Stomach (tissue), 8 donors: ENCODE measurements at regions not wholly inside any gene's neighbourhood (a gene's known extent, or its start where the extent isn't known, plus 50 kb on each side); places are given as distances from the start of the nearest gene placed in this dataset.
"Not testable (repeated sequence)": the region's sequence is repeated elsewhere in the genome, so short reads cannot be mapped to it uniquely, and the experiment has no call there.

ENCODE experiments used
- DNase-seq, 2 donors: peaks; one replicate each; pipeline versions ENCODE4 v3.0.0 to v3.0.0-alpha.2; 2013 to 2019
- H3K27ac ChIP-seq, 5 donors: fragments of 200-600 bp in 4 of 5; sonication (generic) in 4 of 5; one replicate each; pipeline ENCODE4 v1.5.1; 2013 to 2019; ENCODE audit warnings: mild to moderate bottlenecking in 1 of 5, moderate library complexity in 1 of 5
- H3K27me3 ChIP-seq, 3 donors: fragments of 200-600 bp; sonication (generic); one replicate each; pipeline ENCODE4 v1.5.1; 2017 to 2019; ENCODE audit warnings: mixed run types in 1 of 3
- H3K36me3 ChIP-seq, 4 donors: fragments of 200-600 bp; sonication (generic); 1 replicate in 3 of 4; 2 replicates in 1 of 4; pipeline ENCODE4 v1.5.1; 2016 to 2019
- H3K4me1 ChIP-seq, 4 donors: fragments of 200-600 bp; sonication (generic); one replicate each; pipeline ENCODE4 v1.5.1; 2016 to 2019
- H3K4me3 ChIP-seq, 4 donors: fragments of 200-600 bp; sonication (generic) in 3 of 4; one replicate each; pipeline ENCODE4 v1.5.1; 2016 to 2019; ENCODE audit warnings: mild to moderate bottlenecking in 1 of 4
- H3K9me3 ChIP-seq, 4 donors: fragments of 200-600 bp; sonication (generic); one replicate each; pipeline ENCODE4 v1.5.1; 2016 to 2019
- EP300 ChIP-seq: sonication (generic); formaldehyde crosslinking; IDR thresholded peaks from one replicate; pipeline ENCODE4 v1.6.1; 2017; ENCODE audit warnings: antibody characterized with exemption
- POLR2A ChIP-seq, 4 donors: fragments of 450-650 bp; IDR thresholded peaks; one replicate each; pipeline ENCODE4 v1.6.1; 2016; ENCODE audit warnings: antibody characterized with exemption in 4 of 4, control low read depth in 2 of 4, mild to moderate bottlenecking in 1 of 4, moderate library complexity in 1 of 4
- POLR2AphosphoS5 ChIP-seq, 3 donors: sonication (generic); formaldehyde crosslinking; IDR thresholded peaks; one replicate each; pipeline ENCODE4 v1.6.1; 2016; ENCODE audit warnings: antibody characterized with exemption in 3 of 3
- WGBS, 5 donors: extraction: QIAGEN DNeasy Blood & Tissue Kit in 3 of 5; methylation state at CpG; one replicate each; pipeline versions ENCODE4 v1.1.5 to v1.1.7; 2013 to 2018; 5-methylcytosine and 5-hydroxymethylcytosine counted together
- intact Hi-C: fragments of 100-400 bp; cut with DNase I; formaldehyde crosslinking; loops from one replicate; pipeline ENCODE4 v1.15.1; 2023; ENCODE audit warnings: low total_unique reads
- TF ChIP-seq, protein P1 (sequence below), 7 experiments: fragments of 450-650 bp in 4 of 7; fragments of 200-600 bp in 3 of 7; sonication (generic) in 3 of 7; IDR thresholded peaks; one replicate each; pipeline ENCODE4 v1.5.1; 2016 to 2019; ENCODE audit warnings: antibody characterized with exemption in 7 of 7, control low read depth in 2 of 7, mild to moderate bottlenecking in 1 of 7
- donor health status: healthy with polysubstance abuse.
- donor health status: Bipolar disorder and iron deficiency.
- donor health status: healthy.

DNA sequence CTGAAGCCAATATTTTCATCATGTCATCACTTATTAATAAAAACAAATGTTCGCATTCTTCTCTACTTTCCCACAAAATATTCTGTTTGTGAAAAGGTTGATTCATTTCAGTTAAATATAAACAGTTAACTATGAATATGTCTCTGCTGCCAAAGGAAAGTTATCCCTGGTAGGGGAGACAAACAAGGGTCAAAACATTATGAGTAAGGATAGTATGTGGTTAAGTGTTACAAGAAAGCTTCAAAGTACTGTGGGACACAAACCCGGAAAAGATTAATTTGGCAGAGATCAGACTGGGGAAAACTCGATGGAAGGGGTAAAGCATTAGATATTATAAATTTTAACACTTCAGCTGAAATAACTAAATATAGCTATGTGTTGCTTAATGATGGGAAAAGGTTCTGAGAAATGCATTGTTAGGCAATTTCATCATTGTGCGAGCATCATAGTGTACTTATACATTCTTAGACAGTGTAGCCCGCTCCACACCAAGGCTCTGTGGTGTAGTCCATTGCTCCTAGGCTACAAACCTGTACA, 436.5 kb upstream of the TBL1XR1 start:
- no peak overlapping the region for H3K4me3 ChIP-seq
- H3K36me3 ChIP-seq, result no peaks in the 10 kb centered on the region
- H3K27ac ChIP-seq, result no peak overlapping the region
- peaks cover 0 to 6% (median 0%) of the 10 kb centered on the region in 4 donors for H3K4me1 ChIP-seq
- WGBS, 5 donors, result 66 to 78% (median 75%) methylated on average over 5 of the region's 5 CpGs
- H3K27me3 ChIP-seq, result no peaks in the 10 kb centered on the region
- H3K9me3 ChIP-seq, result no peaks in the 10 kb centered on the region
- intact Hi-C loops, result no loop called here
- TF ChIP-seq, protein P1, sequence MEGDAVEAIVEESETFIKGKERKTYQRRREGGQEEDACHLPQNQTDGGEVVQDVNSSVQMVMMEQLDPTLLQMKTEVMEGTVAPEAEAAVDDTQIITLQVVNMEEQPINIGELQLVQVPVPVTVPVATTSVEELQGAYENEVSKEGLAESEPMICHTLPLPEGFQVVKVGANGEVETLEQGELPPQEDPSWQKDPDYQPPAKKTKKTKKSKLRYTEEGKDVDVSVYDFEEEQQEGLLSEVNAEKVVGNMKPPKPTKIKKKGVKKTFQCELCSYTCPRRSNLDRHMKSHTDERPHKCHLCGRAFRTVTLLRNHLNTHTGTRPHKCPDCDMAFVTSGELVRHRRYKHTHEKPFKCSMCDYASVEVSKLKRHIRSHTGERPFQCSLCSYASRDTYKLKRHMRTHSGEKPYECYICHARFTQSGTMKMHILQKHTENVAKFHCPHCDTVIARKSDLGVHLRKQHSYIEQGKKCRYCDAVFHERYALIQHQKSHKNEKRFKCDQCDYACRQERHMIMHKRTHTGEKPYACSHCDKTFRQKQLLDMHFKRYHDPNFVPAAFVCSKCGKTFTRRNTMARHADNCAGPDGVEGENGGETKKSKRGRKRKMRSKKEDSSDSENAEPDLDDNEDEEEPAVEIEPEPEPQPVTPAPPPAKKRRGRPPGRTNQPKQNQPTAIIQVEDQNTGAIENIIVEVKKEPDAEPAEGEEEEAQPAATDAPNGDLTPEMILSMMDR (IDR thresholded peaks at IDR 0.05), result no peak
- no peak for TF ChIP-seq EP300
- no peak for TF ChIP-seq POLR2AphosphoS5 (IDR thresholded peaks at IDR 0.05)
- TF ChIP-seq POLR2A (IDR thresholded peaks at IDR 0.05), result no peak
- no peak for DNase-seq

DNA sequence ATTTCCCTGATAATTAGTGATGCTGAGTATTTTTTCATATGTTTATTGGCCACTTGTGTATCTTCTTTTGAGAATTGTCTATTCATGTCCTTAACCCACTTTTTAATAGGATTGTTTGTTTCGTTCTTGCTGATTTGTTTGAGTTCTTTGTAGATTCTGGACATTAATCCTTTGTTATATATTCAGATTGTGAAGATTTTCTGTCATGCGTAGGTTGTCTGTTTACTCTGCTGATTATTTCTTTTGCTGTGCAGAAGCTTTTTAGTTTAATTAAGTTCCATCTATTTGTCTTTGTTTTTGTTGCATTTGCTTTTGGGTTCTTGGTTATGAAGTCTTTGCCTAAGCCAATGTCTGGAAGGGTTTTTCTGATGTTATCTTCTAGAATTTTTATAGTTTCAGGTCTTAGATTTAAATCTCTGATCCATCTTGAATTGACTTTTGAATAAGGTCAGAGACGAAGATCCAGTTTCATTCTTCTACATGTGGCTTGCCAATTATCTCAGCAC, 438.4 kb upstream of the TBL1XR1 start:
- H3K36me3 ChIP-seq, H3K27ac ChIP-seq, intact Hi-C loops, DNase-seq, H3K9me3 ChIP-seq, H3K27me3 ChIP-seq, H3K4me1 ChIP-seq, H3K4me3 ChIP-seq: not testable (repeated sequence)
- WGBS, 5 donors, result 88 to 97% (median 92%) methylated on average over 3 of the region's 3 CpGs

DNA sequence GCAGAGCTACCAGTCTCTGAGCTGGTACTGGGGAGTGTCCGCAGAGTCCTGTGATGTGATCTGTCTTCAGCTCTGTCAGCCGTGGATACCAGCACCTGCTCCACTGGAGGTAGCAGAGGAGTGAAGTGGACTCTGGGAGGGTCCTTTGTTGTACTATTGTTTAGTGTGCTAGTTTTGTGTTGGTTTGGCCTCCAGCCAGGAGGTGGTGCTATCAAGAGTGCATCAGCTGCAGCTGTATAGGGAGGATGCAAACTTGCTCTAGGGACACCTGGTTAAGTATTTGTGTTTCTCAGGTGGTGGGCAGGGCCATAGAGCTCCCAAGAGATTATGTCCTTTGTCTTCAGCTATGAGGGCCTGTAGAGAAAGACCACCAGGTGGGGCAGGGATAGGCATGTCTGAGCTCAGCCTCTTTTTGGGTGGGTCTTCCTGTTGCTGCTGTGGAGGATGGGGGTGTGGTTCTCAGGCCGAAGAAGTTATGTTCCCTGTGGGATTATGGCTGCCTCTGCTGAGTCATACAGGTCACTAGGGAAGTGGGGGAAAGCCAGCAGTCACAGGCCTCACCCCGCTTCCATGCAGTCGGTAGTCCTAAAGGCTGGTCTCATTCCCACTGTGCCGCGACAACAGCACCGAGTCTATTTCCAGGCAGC, 443.2 kb upstream of the TBL1XR1 start:
- WGBS, 5 donors, result 78 to 85% (median 80%) methylated on average over 8 of the region's 8 CpGs
- intact Hi-C loops, result no loop called here
- Histone ChIP-seq H3K4me1 (peaks cover 0 to 3% (median 0%) of the 10 kb centered on the region in 4 donors), H3K27me3 (no peaks in the 10 kb centered on the region), H3K9me3 (no peaks in the 10 kb centered on the region), H3K4me3 (no peak overlapping the region), H3K27ac (no peak overlapping the region), H3K36me3 (no peaks in the 10 kb centered on the region)
- TF ChIP-seq POLR2AphosphoS5 (IDR thresholded peaks at IDR 0.05) (no peak), EP300 (no peak), POLR2A (IDR thresholded peaks at IDR 0.05) (no peak)
- TF ChIP-seq, protein P1 (IDR thresholded peaks at IDR 0.05), result no peak
- DNase-seq, result no peak

DNA sequence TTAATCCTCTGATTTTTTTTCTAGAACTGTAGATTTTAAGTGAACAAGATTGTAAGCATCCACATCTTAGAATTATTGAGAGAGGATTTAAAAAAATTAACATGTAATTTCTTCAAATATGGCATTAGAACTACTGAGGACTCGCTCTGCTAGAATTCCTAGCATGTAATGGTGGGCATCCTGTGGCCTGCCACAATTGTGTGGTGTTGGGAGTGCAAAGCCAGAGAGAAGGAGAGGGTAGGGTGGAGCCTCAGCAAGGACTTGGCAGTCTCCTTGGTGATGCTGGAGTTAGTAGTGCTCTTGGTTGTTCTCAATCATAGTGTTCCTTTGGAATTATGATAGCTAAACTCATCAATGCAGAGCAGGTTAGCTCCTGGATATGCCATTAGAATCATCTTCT, 443.9 kb upstream of the TBL1XR1 start:
- intact Hi-C loops, result no loop called here

More for the DNA sequence above, 443.9 kb upstream of the TBL1XR1 start:
- H3K27me3 ChIP-seq, result no peaks in the 10 kb centered on the region
- no peaks in the 10 kb centered on the region for H3K9me3 ChIP-seq
- TF ChIP-seq POLR2A (IDR thresholded peaks at IDR 0.05) (no peak), POLR2AphosphoS5 (IDR thresholded peaks at IDR 0.05) (no peak), EP300 (no peak)
- TF ChIP-seq, protein P1 (IDR thresholded peaks at IDR 0.05), result no peak
- WGBS, 5 donors, result 92 to 100% (median 97%) methylated on average over 1 of the region's 1 CpG
- no peak overlapping the region for H3K27ac ChIP-seq
- no peak for DNase-seq
- H3K36me3 ChIP-seq, result no peaks in the 10 kb centered on the region
- H3K4me1 ChIP-seq, result peaks cover 0 to 3% (median 0%) of the 10 kb centered on the region in 4 donors
- H3K4me3 ChIP-seq, result no peak overlapping the region
